BLaER1 treated with 17β-estradiol and CSF1 and Interleukin-3, amounts not matched to agents 10 nM and 100 nM (cell line): ENCODE measurements at regions not wholly inside any gene's neighbourhood (a gene's known extent, or its start where the extent isn't known, plus 50 kb on each side); places are given as distances from the start of the nearest gene placed in this dataset.

ENCODE experiments used
- H3K27ac ChIP-seq, 11 experiments: shearing (Covaris generic); formaldehyde crosslinking; 2 replicates each; pipeline ENCODE4 v1.8.1; 2022
- H3K27me3 ChIP-seq, 11 experiments: shearing (Covaris generic); formaldehyde crosslinking; 2 replicates each; pipeline ENCODE4 v1.8.1; 2022
- H3K36me3 ChIP-seq, 11 experiments: shearing (Covaris generic); formaldehyde crosslinking; 2 replicates each; pipeline ENCODE4 v1.8.1; 2022
- H3K4me1 ChIP-seq, 10 experiments: shearing (Covaris generic); formaldehyde crosslinking; 2 replicates each; pipeline ENCODE4 v1.8.1; 2022
- H3K4me2 ChIP-seq, 11 experiments: shearing (Covaris generic); formaldehyde crosslinking; 2 replicates each; pipeline ENCODE4 v1.8.1; 2022
- H3K4me3 ChIP-seq, 10 experiments: shearing (Covaris generic); formaldehyde crosslinking; 2 replicates each; pipeline ENCODE4 v1.8.1; 2022
- H3K9ac ChIP-seq, 11 experiments: shearing (Covaris generic); formaldehyde crosslinking; 2 replicates each; pipeline ENCODE4 v1.8.1; 2022
- H3K9me3 ChIP-seq, 11 experiments: shearing (Covaris generic); formaldehyde crosslinking; replicated peaks in 1 of 11; 2 replicates each; pipeline ENCODE4 v1.8.1; 2022
- H4K20me1 ChIP-seq, 11 experiments: shearing (Covaris generic); formaldehyde crosslinking; 2 replicates each; pipeline ENCODE4 v1.8.1; 2022
- Cebpa-rat ChIP-seq, 11 experiments: shearing (Covaris generic); IDR thresholded peaks; 2 replicates each; pipeline ENCODE4 v1.8.1; 2022

- Histone ChIP-seq H3K27me3 (no peaks in the 10 kb centered on the region), H3K9ac (no peak overlapping the region), H3K4me3 (no peak overlapping the region), H4K20me1 (no peaks in the 10 kb centered on the region), H3K9me3 (peaks cover 0 to 8% (median 0%) of the 10 kb centered on the region in 11 experiments; a peak in 6 of 22 replicates), H3K4me1 (peaks cover 34 to 40% (median 38%) of the 10 kb centered on the region in 10 experiments), H3K4me2 (peak overlapping the region; percentile 64 to 80 (median 72)), H3K36me3 (no peaks in the 10 kb centered on the region), H3K27ac (no peak overlapping the region)
- no peak for TF ChIP-seq Cebpa-rat (IDR thresholded peaks at IDR 0.05)
Measured at GRCh38 chr17:33989361-33990148, 265.5 kb upstream of the CCL2 start.

- Histone ChIP-seq H3K36me3 (no peaks in the 10 kb centered on the region), H4K20me1 (no peaks in the 10 kb centered on the region)
- TF ChIP-seq Cebpa-rat (IDR thresholded peaks at IDR 0.05), result no peak
Measured at GRCh38 chr17:33990943-33991706, 264.0 kb upstream of the CCL2 start.

GRCh38 chr17:33992113-33992512 is 263.0 kb upstream of the CCL2 start:
- Histone ChIP-seq H3K4me2 (peak overlapping the region in 10 of 11 experiments; percentile 67 to 80 (median 74); a peak in 19 of 22 replicates), H4K20me1 (no peaks in the 10 kb centered on the region), H3K9me3 (peaks cover 0 to 10% (median 4%) of the 10 kb centered on the region in 11 experiments; a peak in 7 of 22 replicates), H3K36me3 (no peaks in the 10 kb centered on the region), H3K4me1 (peaks cover 34 to 40% (median 38%) of the 10 kb centered on the region in 10 experiments), H3K4me3 (no peak overlapping the region), H3K27me3 (no peaks in the 10 kb centered on the region), H3K9ac (no peak overlapping the region), H3K27ac (no peak overlapping the region)
- no peak for TF ChIP-seq Cebpa-rat (IDR thresholded peaks at IDR 0.05)

More at GRCh38 chr17:33990943-33991706, 264.0 kb upstream of the CCL2 start:
- no peak overlapping the region for H3K9ac ChIP-seq
- no peak overlapping the region; a peak in 2 of 22 replicates for H3K27ac ChIP-seq
- no peaks in the 10 kb centered on the region for H3K27me3 ChIP-seq
- peaks cover 0 to 8% (median 0%) of the 10 kb centered on the region in 11 experiments; a peak in 6 of 22 replicates for H3K9me3 ChIP-seq
- H3K4me2 ChIP-seq, result peak overlapping the region; percentile 62 to 80 (median 73)
- H3K4me3 ChIP-seq, result no peak overlapping the region
- peaks cover 34 to 40% (median 38%) of the 10 kb centered on the region in 10 experiments for H3K4me1 ChIP-seq

GRCh38 chr17:34000639-34001038 is 254.4 kb upstream of the CCL2 start:
- no peaks in the 10 kb centered on the region for H3K27me3 ChIP-seq
- no peak overlapping the region for H3K4me2 ChIP-seq
- no peaks in the 10 kb centered on the region for H4K20me1 ChIP-seq
- H3K36me3 ChIP-seq, result no peaks in the 10 kb centered on the region
- no peak for TF ChIP-seq Cebpa-rat (IDR thresholded peaks at IDR 0.05)
- H3K4me1 ChIP-seq, result no peaks in the 10 kb centered on the region
- no peak overlapping the region for H3K9ac ChIP-seq
- H3K9me3 ChIP-seq, result peaks cover 19 to 37% (median 31%) of the 10 kb centered on the region in 11 experiments
- no peak overlapping the region for H3K27ac ChIP-seq
- H3K4me3 ChIP-seq, result no peak overlapping the region

GRCh38 chr17:34001246-34001645 is 253.8 kb upstream of the CCL2 start:
- Histone ChIP-seq H3K9me3 (peaks cover 19 to 37% (median 31%) of the 10 kb centered on the region in 11 experiments), H3K27ac (no peak overlapping the region), H3K4me1 (no peaks in the 10 kb centered on the region), H3K27me3 (no peaks in the 10 kb centered on the region), H4K20me1 (no peaks in the 10 kb centered on the region), H3K36me3 (no peaks in the 10 kb centered on the region), H3K4me2 (no peak overlapping the region), H3K9ac (no peak overlapping the region), H3K4me3 (no peak overlapping the region)
- TF ChIP-seq Cebpa-rat (IDR thresholded peaks at IDR 0.05), result no peak

- Histone ChIP-seq H3K27ac (no peak overlapping the region), H4K20me1 (no peaks in the 10 kb centered on the region), H3K27me3 (no peaks in the 10 kb centered on the region), H3K4me2 (no peak overlapping the region), H3K4me1 (no peaks in the 10 kb centered on the region), H3K9ac (no peak overlapping the region), H3K4me3 (no peak overlapping the region), H3K36me3 (no peaks in the 10 kb centered on the region), H3K9me3 (peaks cover 5 to 13% (median 7%) of the 10 kb centered on the region in 11 experiments)
- TF ChIP-seq Cebpa-rat (IDR thresholded peaks at IDR 0.05), result no peak
Measured at GRCh38 chr17:34006126-34006525, 249.0 kb upstream of the CCL2 start.

GRCh38 chr17:34008125-34008524 is 247.0 kb upstream of the CCL2 start:
- Histone ChIP-seq H3K27me3 (no peaks in the 10 kb centered on the region), H3K9ac (no peak overlapping the region), H3K4me3 (no peak overlapping the region), H3K4me2 (no peak overlapping the region), H3K27ac (no peak overlapping the region), H3K9me3 (no peaks in the 10 kb centered on the region), H3K36me3 (no peaks in the 10 kb centered on the region), H4K20me1 (no peaks in the 10 kb centered on the region), H3K4me1 (no peaks in the 10 kb centered on the region)
- TF ChIP-seq Cebpa-rat (IDR thresholded peaks at IDR 0.05), result no peak

- Histone ChIP-seq H3K4me2 (no peak overlapping the region), H3K36me3 (no peaks in the 10 kb centered on the region), H3K4me3 (no peak overlapping the region), H3K27me3 (no peaks in the 10 kb centered on the region), H3K9ac (no peak overlapping the region), H3K4me1 (no peaks in the 10 kb centered on the region), H3K9me3 (no peaks in the 10 kb centered on the region), H3K27ac (no peak overlapping the region), H4K20me1 (no peaks in the 10 kb centered on the region)
- no peak for TF ChIP-seq Cebpa-rat (IDR thresholded peaks at IDR 0.05)
Measured at GRCh38 chr17:34009912-34010311, 245.2 kb upstream of the CCL2 start.

GRCh38 chr17:34010534-34010933 is 244.6 kb upstream of the CCL2 start:
- Histone ChIP-seq H3K4me1 (no peaks in the 10 kb centered on the region), H3K27ac (no peak overlapping the region), H3K4me2 (no peak overlapping the region), H3K36me3 (no peaks in the 10 kb centered on the region), H3K27me3 (no peaks in the 10 kb centered on the region), H3K4me3 (no peak overlapping the region), H3K9me3 (no peaks in the 10 kb centered on the region), H4K20me1 (no peaks in the 10 kb centered on the region), H3K9ac (no peak overlapping the region)
- TF ChIP-seq Cebpa-rat (IDR thresholded peaks at IDR 0.05), result no peak
